Activated CD4-positive, alpha-beta T cell treated with anti-CD3 and anti-CD28 coated beads, Interleukin-2, amount 50 U/mL, for 4 hours (primary cell): ENCODE measurements at regions not wholly inside any gene's neighbourhood (a gene's known extent, or its start where the extent isn't known, plus 50 kb on each side); places are given as distances from the start of the nearest gene placed in this dataset.

ENCODE experiments used
- DNase-seq, 2 experiments: peaks; one replicate each; pipeline ENCODE4 v3.0.0-alpha.2; 2020

GRCh38 chr18:25866331-25866730, 224.1 kb downstream of the SS18 start:
- no peak for DNase-seq

- no peak for DNase-seq
Measured at GRCh38 chr18:25862881-25863600, 227.4 kb downstream of the SS18 start.

- DNase-seq, result no peak
Measured at GRCh38 chr18:25853691-25854433, 236.6 kb downstream of the SS18 start.

- no peak for DNase-seq
Measured at GRCh38 chr18:25843791-25844190, 246.6 kb downstream of the SS18 start.

- no peak for DNase-seq
Measured at GRCh38 chr18:25842665-25843064, 247.7 kb downstream of the SS18 start.

GRCh38 chr18:25834061-25834460, 256.4 kb downstream of the SS18 start:
- DNase-seq, result no peak

GRCh38 chr18:25832001-25832604, 258.3 kb downstream of the SS18 start:
- DNase-seq, result no peak

- no peak for DNase-seq
Measured at GRCh38 chr18:25831301-25831701, 259.1 kb downstream of the SS18 start.

- DNase-seq, result no peak
Measured at GRCh38 chr18:25830787-25831186, 259.6 kb downstream of the SS18 start.

GRCh38 chr18:25827961-25828561, 262.4 kb downstream of the SS18 start:
- DNase-seq, result no peak

GRCh38 chr18:25827228-25827627, 263.2 kb downstream of the SS18 start:
- DNase-seq, result no peak

GRCh38 chr18:25826823-25827222, 263.6 kb downstream of the SS18 start:
- DNase-seq, result no peak

- DNase-seq, result no peak
Measured at GRCh38 chr18:25825979-25826776, 264.2 kb downstream of the SS18 start.

- DNase-seq, result no peak
Measured at GRCh38 chr18:25825056-25825455, 265.4 kb downstream of the SS18 start.

GRCh38 chr18:25819746-25820363, 270.6 kb downstream of the SS18 start:
- DNase-seq, result no peak

GRCh38 chr18:25818505-25818904, 271.9 kb downstream of the SS18 start:
- no peak for DNase-seq

- no peak for DNase-seq
Measured at GRCh38 chr18:25817546-25818237, 272.7 kb downstream of the SS18 start.

GRCh38 chr18:25815659-25816058, 274.8 kb downstream of the SS18 start:
- no peak for DNase-seq

- DNase-seq, result no peak
Measured at GRCh38 chr18:25814841-25815458, 275.5 kb downstream of the SS18 start.

- no peak for DNase-seq
Measured at GRCh38 chr18:25813110-25813509, 277.3 kb downstream of the SS18 start.

- DNase-seq, result no peak
Measured at GRCh38 chr18:25810736-25811135, 279.7 kb downstream of the SS18 start.
